Activated gamma-delta T cell (primary cell): ENCODE measurements at regions not wholly inside any gene's neighbourhood (a gene's known extent, or its start where the extent isn't known, plus 50 kb on each side); places are given as distances from the start of the nearest gene placed in this dataset.
"Not testable (repeated sequence)": the region's sequence is repeated elsewhere in the genome, so short reads cannot be mapped to it uniquely, and the experiment has no call there.

Experiments
- DNase-seq: peaks from one replicate; lab custom pipeline; 2025; lab: John Stamatoyannopoulos, UW

DNA sequence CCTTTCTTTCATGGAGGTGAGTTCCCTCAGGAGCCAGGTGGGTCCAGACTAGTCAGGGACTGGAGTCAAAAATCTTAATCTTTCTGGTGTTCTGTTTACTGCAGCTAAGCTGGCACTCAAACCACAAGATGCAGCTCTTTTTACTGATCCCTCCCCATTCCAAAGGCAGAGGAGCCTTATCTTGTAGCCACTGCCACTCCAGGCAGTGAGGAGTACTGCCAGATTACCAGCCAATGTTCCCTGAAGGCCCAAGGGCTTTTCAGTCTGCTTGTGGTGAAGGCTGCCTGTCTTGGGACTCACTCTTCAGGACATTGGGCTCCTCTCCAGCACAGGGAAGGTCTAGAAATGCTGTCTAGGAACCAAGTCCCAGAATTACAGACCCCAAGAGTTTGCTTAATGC lies 490.4 kb upstream of the ADGRB3 start:
- no peak for DNase-seq

GRCh38 chr6:68141190-68141589 lies 493.9 kb upstream of the ADGRB3 start:
- no peak for DNase-seq

DNA sequence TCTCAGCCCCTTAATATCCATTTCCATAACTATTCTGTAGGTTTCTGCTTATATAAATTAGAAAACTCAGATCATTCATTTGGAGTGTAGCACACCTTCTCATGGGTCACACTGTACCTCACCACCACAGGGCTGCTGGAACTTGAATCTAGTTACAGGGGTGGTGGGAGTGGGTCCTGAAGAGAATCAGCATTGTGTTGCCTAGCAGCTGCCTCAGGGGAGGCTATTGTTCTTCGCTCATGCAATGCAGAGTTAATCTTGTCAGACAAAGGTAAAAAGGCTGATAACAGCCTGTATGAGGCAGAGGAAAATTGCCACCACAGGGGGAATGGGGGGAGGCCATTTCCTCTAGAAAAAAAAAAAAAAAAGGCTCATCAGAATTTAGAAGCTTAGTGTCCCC lies 496.0 kb upstream of the ADGRB3 start:
- DNase-seq: no peak

- no peak for DNase-seq
Observed at GRCh38 chr6:68134796-68135195, 500.3 kb upstream of the ADGRB3 start.

DNA sequence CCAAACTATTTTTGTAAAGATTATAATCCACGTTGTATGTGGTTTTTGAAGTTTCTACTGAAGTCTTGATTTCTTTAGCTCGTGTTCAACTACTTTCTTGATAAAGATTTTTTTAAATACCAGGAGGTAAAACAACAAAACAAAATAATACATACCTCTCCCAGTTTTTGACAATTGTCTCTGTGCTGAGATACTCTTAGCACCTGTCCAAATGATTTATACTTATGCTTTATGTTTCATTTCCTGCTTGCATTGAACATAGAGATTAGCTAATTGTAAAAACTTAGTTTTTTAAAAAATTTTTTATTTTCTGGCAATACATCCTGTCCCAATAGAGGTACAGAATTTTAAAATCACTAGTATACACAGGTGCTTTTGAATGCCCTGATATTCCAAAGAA lies 506.9 kb upstream of the ADGRB3 start:
- no peak for DNase-seq

- DNase-seq: no peak
Observed at GRCh38 chr6:68127074-68127473, 508.0 kb upstream of the ADGRB3 start.

DNA sequence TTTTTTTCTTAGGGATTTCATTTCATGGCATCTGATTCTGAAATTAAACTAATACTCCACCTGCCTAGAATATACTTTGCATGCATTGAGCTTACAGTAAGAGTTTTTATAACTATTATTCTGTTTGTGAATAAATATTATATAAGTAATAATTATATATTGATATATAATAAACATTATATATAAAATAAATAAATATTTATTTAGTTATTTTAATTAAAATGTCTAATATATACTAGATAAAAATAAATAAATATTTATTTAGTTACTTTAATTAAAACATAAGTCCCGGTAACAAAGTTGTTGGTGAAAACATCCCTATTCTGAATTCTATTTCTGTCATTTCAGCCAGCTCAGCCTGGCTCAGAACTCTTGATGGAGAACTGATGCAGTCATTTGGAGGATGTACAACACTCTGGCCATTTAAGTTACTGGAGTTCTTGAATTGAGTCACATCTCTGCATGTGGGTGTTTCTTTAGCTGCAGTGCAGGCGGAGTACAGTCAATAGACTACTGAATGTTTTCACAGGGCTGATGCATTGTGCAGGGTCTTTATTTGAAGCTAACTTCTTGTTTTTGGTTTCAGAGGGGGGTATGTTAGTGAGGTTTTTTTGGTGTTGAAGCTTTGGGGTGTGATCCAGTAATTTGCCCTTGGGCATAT lies 508.9 kb upstream of the ADGRB3 start:
- no peak for DNase-seq

- not testable (repeated sequence) for DNase-seq
Observed at GRCh38 chr6:68122975-68123374, 512.1 kb upstream of the ADGRB3 start.

DNA sequence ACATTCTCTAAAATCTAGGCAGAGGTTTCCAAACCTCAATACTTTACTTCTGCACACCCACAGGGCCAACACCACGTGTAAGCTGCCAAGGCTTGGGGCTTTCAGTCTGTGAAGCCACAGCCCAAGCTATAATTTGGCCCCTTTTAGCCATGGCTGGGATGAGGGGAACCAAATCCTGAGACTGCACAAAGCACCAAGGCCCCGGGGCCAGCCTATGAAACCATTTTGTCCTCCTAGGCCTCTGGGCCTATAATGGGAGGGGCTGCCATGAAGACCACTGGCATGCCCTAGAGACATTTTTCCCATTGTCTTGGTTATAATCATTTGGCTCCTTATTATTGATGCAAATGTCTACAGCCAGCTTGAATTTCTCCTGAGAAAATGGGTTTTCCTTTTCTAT lies 513.0 kb upstream of the ADGRB3 start:
- DNase-seq: no peak

- not testable (repeated sequence) for DNase-seq
Observed at GRCh38 chr6:68120954-68121353, 514.1 kb upstream of the ADGRB3 start.

- no peak for DNase-seq
Observed at GRCh38 chr6:68114463-68115047, 520.5 kb upstream of the ADGRB3 start.

DNA sequence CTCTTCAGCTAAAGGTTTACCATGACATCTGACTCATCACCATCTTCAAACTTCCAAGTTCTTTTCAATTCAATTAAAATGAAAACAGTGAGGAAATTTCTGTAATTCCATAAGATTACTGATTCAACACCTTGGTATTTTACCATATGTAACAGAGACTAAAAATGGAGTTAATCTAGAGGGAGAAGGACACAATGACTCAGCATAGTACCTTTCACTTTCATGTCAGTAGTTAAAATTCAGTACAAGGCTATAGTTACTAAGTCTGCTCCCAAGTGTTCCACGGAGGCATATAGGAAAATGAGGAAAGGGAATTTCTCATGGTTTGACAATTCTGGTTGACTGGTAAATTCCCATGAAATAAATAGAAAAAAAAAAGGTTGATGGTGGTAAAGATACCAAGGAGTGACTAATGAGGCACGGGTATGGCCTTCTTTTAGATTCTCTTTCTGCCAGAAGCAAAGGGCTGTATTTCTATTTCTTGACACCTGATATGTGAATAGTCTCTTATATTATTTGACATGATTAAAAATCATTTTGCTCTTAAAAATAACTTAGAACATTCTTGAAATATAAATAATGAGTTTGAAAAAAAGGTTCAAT lies 526.7 kb upstream of the ADGRB3 start:
- no peak for DNase-seq

GRCh38 chr6:68094070-68094469 lies 541.0 kb upstream of the ADGRB3 start:
- DNase-seq: no peak

DNA sequence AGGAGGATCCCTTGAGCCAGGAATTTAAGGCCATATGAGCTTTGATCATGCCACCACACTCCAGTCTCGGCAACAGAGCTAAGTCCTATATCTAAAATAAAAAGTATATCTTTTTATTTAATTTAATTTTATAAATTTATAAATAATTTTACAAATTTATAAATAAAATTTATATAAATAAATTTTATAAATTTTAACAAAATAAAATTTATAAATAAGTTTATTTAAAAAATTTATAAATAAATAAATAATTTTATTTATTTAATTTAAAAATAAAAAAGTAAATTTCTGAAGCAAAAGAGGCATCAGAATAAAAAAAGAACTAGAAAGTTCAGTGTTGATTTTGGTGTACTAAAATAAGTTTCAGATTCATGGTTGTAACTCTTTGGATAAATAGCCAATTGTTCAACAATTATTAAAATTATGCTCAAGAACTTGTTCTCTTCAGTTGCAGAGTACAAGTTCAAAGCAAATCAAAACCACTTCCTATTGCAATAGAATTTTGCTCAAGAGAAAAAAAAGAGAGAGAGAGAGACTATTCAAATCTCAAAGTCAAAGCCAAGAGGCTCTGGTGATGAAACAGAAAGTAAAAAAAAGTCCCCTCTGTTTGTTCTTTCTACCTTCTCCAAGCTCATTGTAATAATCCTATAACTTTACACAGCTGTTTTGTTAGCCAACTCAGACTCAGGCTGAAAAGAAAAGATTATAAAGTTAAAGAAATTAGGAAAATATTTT lies 547.5 kb upstream of the ADGRB3 start:
- DNase-seq: no peak

GRCh38 chr6:68086199-68086598 lies 548.9 kb upstream of the ADGRB3 start:
- no peak for DNase-seq

- DNase-seq: not testable (repeated sequence)
Observed at GRCh38 chr6:68085599-68085998, 549.5 kb upstream of the ADGRB3 start.

DNA sequence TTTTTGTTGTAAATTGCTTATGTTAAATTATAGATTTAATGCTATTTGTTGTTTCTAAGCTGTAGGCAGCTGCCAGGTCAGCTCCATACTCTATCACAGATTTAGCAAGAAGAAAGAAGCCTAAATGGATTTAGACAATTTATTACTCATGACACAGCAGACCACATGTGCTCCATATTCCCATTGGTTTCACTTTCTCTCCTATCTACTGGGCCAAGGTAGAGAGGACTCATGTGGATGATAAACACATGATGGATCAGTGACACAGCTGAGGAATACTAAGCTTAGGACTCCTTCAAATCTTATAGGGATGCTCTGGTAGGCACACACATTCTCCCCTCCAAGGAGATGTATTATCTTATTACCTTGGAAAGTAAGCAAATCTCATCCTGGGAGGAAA lies 553.0 kb upstream of the ADGRB3 start:
- DNase-seq: no peak

DNA sequence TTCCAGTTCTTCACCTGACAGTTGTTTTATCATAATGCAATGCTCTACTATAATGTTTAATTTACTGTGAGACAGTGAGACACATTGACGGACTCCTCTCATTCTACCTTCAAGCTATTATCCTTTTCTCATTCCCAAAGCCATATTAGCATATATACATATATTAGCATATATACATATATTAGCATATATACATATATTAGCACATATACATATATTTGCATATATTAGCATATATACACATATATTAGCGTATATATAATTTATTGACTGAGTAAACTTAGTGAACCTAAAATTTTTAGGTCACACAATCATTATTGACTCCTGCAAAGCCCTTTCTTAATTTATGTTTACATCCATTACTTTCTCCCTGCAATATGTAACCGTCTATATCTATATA lies 555.0 kb upstream of the ADGRB3 start:
- no peak for DNase-seq

GRCh38 chr6:68077661-68078060 lies 557.4 kb upstream of the ADGRB3 start:
- no peak for DNase-seq

DNA sequence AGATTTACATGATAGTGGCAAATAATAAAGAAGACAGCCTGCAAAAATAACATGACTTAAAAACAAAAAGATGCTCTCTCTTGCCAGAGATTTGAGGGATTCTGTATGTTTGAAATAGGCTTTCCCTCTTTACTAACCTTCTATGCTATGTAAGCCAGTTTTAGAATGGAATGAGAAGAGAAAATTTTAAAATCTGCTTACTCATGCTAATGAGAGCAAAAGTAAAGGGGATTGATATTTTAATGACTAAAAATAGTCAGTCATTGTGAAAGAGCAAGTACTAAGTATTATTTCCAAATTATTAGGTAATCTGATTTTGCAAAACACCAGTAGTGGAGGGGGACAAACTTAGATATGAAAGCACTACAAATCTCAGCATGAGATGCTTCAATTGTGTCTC lies 563.3 kb upstream of the ADGRB3 start:
- DNase-seq: no peak

DNA sequence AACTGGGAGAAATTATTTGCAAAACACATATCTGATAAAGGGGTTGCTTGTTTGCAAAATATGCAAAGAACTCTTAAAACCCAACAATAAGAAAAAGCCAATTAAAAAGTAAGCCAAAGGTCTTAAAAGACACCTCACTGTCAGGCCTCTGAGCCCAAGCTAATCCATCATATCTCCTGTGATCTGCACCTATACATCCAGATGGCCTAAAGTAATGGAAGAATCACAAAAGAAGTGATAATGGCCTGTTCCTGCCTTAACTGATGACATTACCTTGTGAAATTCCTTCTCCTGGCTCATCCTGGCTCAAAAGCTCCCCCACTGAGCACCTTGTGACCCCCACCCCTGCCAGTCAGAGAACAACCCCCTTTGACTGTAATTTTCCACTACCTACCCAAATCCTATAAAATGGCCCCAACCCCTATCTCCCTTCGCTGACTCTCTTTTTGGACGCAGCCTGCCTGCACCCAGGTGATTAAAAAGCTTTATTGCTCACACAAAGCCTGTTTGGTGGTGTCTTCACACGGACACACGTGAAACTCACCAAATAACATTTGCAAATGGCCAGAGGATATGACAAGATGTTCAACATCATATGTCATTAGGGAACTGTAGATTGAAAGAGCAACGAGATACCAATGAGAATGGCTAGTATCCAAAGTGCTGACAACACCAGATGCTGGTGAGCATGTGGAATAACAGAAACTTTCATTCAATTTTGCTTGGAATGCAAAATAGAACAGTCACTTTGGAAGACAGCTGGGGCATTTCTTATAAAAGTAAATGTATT lies 565.0 kb upstream of the ADGRB3 start:
- no peak for DNase-seq

GRCh38 chr6:68059899-68060298 lies 575.2 kb upstream of the ADGRB3 start:
- no peak for DNase-seq
